Keratinocyte (primary cell): ENCODE measurements at regions not wholly inside any gene's neighbourhood (a gene's known extent, or its start where the extent isn't known, plus 50 kb on each side); places are given as distances from the start of the nearest gene placed in this dataset.

ENCODE experiments used
- CTCF ChIP-seq, 3 experiments: IDR thresholded peaks in 1 of 3; conservative IDR thresholded peaks in 1 of 3; optimal IDR thresholded peaks in 1 of 3; 2 replicates in 2 of 3; 3 replicates in 1 of 3; pipeline versions ENCODE3 to v1.5.1; 2011; ENCODE audit warnings: low read length in 3 of 3, mild to moderate bottlenecking in 3 of 3, moderate library complexity in 2 of 3, control low read depth in 1 of 3, inconsistent platforms in 1 of 3; ENCODE audit not compliant: insufficient read depth in 2 of 3; ENCODE audit errors: extremely low read depth in 1 of 3
- EZH2 ChIP-seq: IDR thresholded peaks from one replicate; pipeline ENCODE4 v1.6.1; 2012; ENCODE audit warnings: inconsistent platforms, mild to moderate bottlenecking, low read length, moderate library complexity

GRCh38 chr12:118777504-118777903 lies 203.8 kb upstream of the SRRM4 start:
- no peak for TF ChIP-seq CTCF (optimal IDR thresholded peaks at IDR 0.05 in 1 of 3, IDR thresholded peaks at IDR 0.05 in 1 of 3, conservative IDR thresholded peaks at IDR 0.05 in 1 of 3; ENCODE audit: extremely low read depth in 1 of 3, insufficient read depth in 2 of 3, low read length in 3 of 3)
- no peak for TF ChIP-seq EZH2
